ENCODE measurements at regions not wholly inside any gene's neighbourhood (a gene's known extent, or its start where the extent isn't known, plus 50 kb on each side); places are given as distances from the start of the nearest gene placed in this dataset.

DNA sequence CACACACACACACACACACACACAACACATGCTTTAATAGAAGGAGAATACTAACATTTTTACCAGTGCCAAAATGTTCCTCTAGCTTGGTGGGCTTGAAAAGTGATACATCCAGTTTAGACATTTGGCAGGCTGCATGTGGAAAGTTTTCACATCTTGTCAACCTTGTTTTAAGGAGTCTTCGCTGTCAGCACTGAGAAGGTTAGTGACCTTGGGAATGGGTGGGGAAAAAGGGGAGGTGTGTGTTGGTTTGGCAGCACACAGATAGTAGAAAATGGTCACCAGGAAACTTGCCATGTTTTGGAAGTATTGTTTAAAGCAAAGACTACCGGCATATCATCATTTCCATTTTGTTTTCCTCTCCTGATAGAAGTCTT, 346.5 kb upstream of the ADAMTSL1 start:
- WGBS, result 68% methylated on average over 2 of the region's 2 CpGs
- Histone ChIP-seq H3K9me3 (ENCODE audit: control insufficient read depth in 2 of 2, insufficient read depth in 1 of 2, low read length in 1 of 2) (no peaks in the 10 kb centered on the region), H3K27ac (ENCODE audit: low read depth in 1 of 2, low read length in 1 of 2) (no peak overlapping the region), H3K36me3 (ENCODE audit: control insufficient read depth in 2 of 2, insufficient read depth in 2 of 2, low read length in 1 of 2) (no peaks in the 10 kb centered on the region), H3K4me1 (ENCODE audit: control insufficient read depth in 2 of 2, insufficient read depth in 2 of 2, low read length in 2 of 2) (no peaks in the 10 kb centered on the region), H3K4me3 (ENCODE audit: low read length in 2 of 2) (no peak overlapping the region), H3K27me3 (ENCODE audit: control insufficient read depth in 2 of 2, insufficient read depth in 1 of 2, low read length in 1 of 2) (no peaks in the 10 kb centered on the region)
- no peak for DNase-seq (ENCODE audit: low read depth in 6 of 9, low spot score in 9 of 9)

- no peak overlapping the region for H3K27ac ChIP-seq (ENCODE audit: low read depth in 1 of 2, low read length in 1 of 2)
- H3K36me3 ChIP-seq (ENCODE audit: control insufficient read depth in 2 of 2, insufficient read depth in 2 of 2, low read length in 1 of 2), result no peaks in the 10 kb centered on the region
- WGBS, result 96% methylated on average over 5 of the region's 5 CpGs
- H3K9me3 ChIP-seq (ENCODE audit: control insufficient read depth in 2 of 2, insufficient read depth in 1 of 2, low read length in 1 of 2), result no peaks in the 10 kb centered on the region
- no peak for DNase-seq (ENCODE audit: low read depth in 6 of 9, low spot score in 9 of 9)
- no peaks in the 10 kb centered on the region for H3K4me1 ChIP-seq (ENCODE audit: control insufficient read depth in 2 of 2, insufficient read depth in 2 of 2, low read length in 2 of 2)
- no peak overlapping the region for H3K4me3 ChIP-seq (ENCODE audit: low read length in 2 of 2)
- no peaks in the 10 kb centered on the region for H3K27me3 ChIP-seq (ENCODE audit: control insufficient read depth in 2 of 2, insufficient read depth in 1 of 2, low read length in 1 of 2)
Observed at GRCh38 chr9:18129809-18130334, 344.1 kb upstream of the ADAMTSL1 start.

GRCh38 chr9:18136354-18136994, 337.5 kb upstream of the ADAMTSL1 start:
- no peak overlapping the region for H3K27ac ChIP-seq (ENCODE audit: low read depth in 1 of 2, low read length in 1 of 2)
- no peaks in the 10 kb centered on the region for H3K36me3 ChIP-seq (ENCODE audit: control insufficient read depth in 2 of 2, insufficient read depth in 2 of 2, low read length in 1 of 2)
- H3K4me1 ChIP-seq (ENCODE audit: control insufficient read depth in 2 of 2, insufficient read depth in 2 of 2, low read length in 2 of 2), result no peaks in the 10 kb centered on the region
- H3K4me3 ChIP-seq (ENCODE audit: low read length in 2 of 2), result no peak overlapping the region
- no peaks in the 10 kb centered on the region for H3K27me3 ChIP-seq (ENCODE audit: control insufficient read depth in 2 of 2, insufficient read depth in 1 of 2, low read length in 1 of 2)
- WGBS, result 89% methylated on average over 3 of the region's 3 CpGs
- H3K9me3 ChIP-seq (ENCODE audit: control insufficient read depth in 2 of 2, insufficient read depth in 1 of 2, low read length in 1 of 2), result no peaks in the 10 kb centered on the region
- no peak for DNase-seq (ENCODE audit: low read depth in 6 of 9, low spot score in 9 of 9)

GRCh38 chr9:18137815-18138214, 336.1 kb upstream of the ADAMTSL1 start:
- no peaks in the 10 kb centered on the region for H3K36me3 ChIP-seq (ENCODE audit: control insufficient read depth in 2 of 2, insufficient read depth in 2 of 2, low read length in 1 of 2)
- H3K4me3 ChIP-seq (ENCODE audit: low read length in 2 of 2), result no peak overlapping the region
- 86% methylated on average over 4 of the region's 4 CpGs for WGBS
- no peaks in the 10 kb centered on the region for H3K27me3 ChIP-seq (ENCODE audit: control insufficient read depth in 2 of 2, insufficient read depth in 1 of 2, low read length in 1 of 2)
- H3K4me1 ChIP-seq (ENCODE audit: control insufficient read depth in 2 of 2, insufficient read depth in 2 of 2, low read length in 2 of 2), result no peaks in the 10 kb centered on the region
- no peak for DNase-seq (ENCODE audit: low read depth in 6 of 9, low spot score in 9 of 9)
- H3K9me3 ChIP-seq (ENCODE audit: control insufficient read depth in 2 of 2, insufficient read depth in 1 of 2, low read length in 1 of 2), result no peaks in the 10 kb centered on the region
- H3K27ac ChIP-seq (ENCODE audit: low read depth in 1 of 2, low read length in 1 of 2), result no peak overlapping the region

GRCh38 chr9:18138656-18139055, 335.3 kb upstream of the ADAMTSL1 start:
- Histone ChIP-seq H3K4me1 (ENCODE audit: control insufficient read depth in 2 of 2, insufficient read depth in 2 of 2, low read length in 2 of 2) (no peaks in the 10 kb centered on the region), H3K9me3 (ENCODE audit: control insufficient read depth in 2 of 2, insufficient read depth in 1 of 2, low read length in 1 of 2) (no peaks in the 10 kb centered on the region), H3K27ac (ENCODE audit: low read depth in 1 of 2, low read length in 1 of 2) (no peak overlapping the region), H3K4me3 (ENCODE audit: low read length in 2 of 2) (no peak overlapping the region), H3K36me3 (ENCODE audit: control insufficient read depth in 2 of 2, insufficient read depth in 2 of 2, low read length in 1 of 2) (no peaks in the 10 kb centered on the region), H3K27me3 (ENCODE audit: control insufficient read depth in 2 of 2, insufficient read depth in 1 of 2, low read length in 1 of 2) (no peaks in the 10 kb centered on the region)
- WGBS, result 71% methylated on average over 5 of the region's 5 CpGs
- no peak for DNase-seq (ENCODE audit: low read depth in 6 of 9, low spot score in 9 of 9)

DNA sequence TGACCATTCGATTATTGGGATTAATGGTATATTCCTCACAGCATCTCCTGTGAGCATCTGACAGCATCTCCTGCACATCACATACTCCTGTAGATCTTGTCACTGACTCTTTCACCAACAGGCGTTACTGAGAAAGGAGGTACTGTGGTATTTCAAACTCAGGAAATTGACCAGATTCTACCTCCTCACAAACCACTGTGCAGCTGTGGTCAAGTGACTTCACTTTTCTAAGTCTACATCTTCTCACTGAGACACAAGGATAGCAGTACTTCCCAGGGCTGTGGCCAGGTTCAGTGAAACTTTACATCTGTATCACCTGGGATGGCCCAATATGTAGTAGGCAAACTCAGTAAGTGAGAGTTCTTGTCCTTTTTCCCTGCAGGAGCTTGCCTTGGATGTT, 332.3 kb upstream of the ADAMTSL1 start:
- H3K36me3 ChIP-seq (ENCODE audit: control insufficient read depth in 2 of 2, insufficient read depth in 2 of 2, low read length in 1 of 2), result no peaks in the 10 kb centered on the region
- 85% methylated on average over 2 of the region's 2 CpGs for WGBS

DNA sequence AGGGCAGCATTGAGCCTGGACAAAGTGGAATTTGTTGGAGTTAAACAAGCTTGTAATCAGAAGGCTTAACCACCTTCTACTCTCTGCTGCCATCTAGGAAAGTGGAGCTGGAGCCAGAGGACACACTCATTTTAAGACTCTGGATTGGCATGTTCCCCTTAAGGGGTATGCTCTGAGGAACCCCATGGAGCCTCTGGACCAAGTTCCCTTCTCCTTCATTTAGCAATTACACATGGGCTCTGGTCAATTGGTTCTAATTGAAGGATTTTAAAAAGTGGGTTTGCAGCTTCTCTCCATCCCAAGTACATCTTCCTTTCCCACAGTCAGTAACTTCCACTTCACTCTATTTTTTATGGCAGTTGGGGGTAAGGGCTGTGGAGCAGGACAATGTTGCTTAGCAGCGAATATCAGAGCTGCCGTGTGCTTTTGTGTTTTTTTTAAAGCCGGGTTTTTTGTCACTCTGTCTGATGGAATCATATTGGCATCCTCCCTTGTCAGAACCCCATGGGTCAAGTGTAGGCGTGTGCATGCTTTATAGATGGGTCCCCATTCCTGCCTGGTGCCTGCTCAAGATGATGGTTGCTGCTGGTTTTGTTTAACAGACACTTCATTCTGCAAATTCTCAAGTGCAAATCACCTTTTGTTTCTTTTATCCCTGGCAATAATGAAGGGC, 330.7 kb upstream of the ADAMTSL1 start:
- Histone ChIP-seq H3K4me3 (ENCODE audit: low read length in 2 of 2) (no peak overlapping the region), H3K9me3 (ENCODE audit: control insufficient read depth in 2 of 2, insufficient read depth in 1 of 2, low read length in 1 of 2) (no peaks in the 10 kb centered on the region), H3K27me3 (ENCODE audit: control insufficient read depth in 2 of 2, insufficient read depth in 1 of 2, low read length in 1 of 2) (no peaks in the 10 kb centered on the region), H3K27ac (ENCODE audit: low read depth in 1 of 2, low read length in 1 of 2) (no peak overlapping the region), H3K4me1 (ENCODE audit: control insufficient read depth in 2 of 2, insufficient read depth in 2 of 2, low read length in 2 of 2) (no peaks in the 10 kb centered on the region), H3K36me3 (ENCODE audit: control insufficient read depth in 2 of 2, insufficient read depth in 2 of 2, low read length in 1 of 2) (no peaks in the 10 kb centered on the region)
- WGBS, result 86% methylated on average over 4 of the region's 4 CpGs
- DNase-seq (ENCODE audit: low read depth in 6 of 9, low spot score in 9 of 9), result no peak

More for the DNA sequence above, 332.3 kb upstream of the ADAMTSL1 start:
- H3K4me3 ChIP-seq (ENCODE audit: low read length in 2 of 2), result no peak overlapping the region
- H3K27me3 ChIP-seq (ENCODE audit: control insufficient read depth in 2 of 2, insufficient read depth in 1 of 2, low read length in 1 of 2), result no peaks in the 10 kb centered on the region
- no peak overlapping the region for H3K27ac ChIP-seq (ENCODE audit: low read depth in 1 of 2, low read length in 1 of 2)
- no peaks in the 10 kb centered on the region for H3K4me1 ChIP-seq (ENCODE audit: control insufficient read depth in 2 of 2, insufficient read depth in 2 of 2, low read length in 2 of 2)
- DNase-seq (ENCODE audit: low read depth in 6 of 9, low spot score in 9 of 9), result no peak
- no peaks in the 10 kb centered on the region for H3K9me3 ChIP-seq (ENCODE audit: control insufficient read depth in 2 of 2, insufficient read depth in 1 of 2, low read length in 1 of 2)

GRCh38 chr9:18146329-18146728, 327.6 kb upstream of the ADAMTSL1 start:
- WGBS, result 95% methylated on average over 3 of the region's 3 CpGs
- no peaks in the 10 kb centered on the region for H3K4me1 ChIP-seq (ENCODE audit: control insufficient read depth in 2 of 2, insufficient read depth in 2 of 2, low read length in 2 of 2)
- H3K9me3 ChIP-seq (ENCODE audit: control insufficient read depth in 2 of 2, insufficient read depth in 1 of 2, low read length in 1 of 2), result no peaks in the 10 kb centered on the region
- no peak overlapping the region for H3K27ac ChIP-seq (ENCODE audit: low read depth in 1 of 2, low read length in 1 of 2)
- no peak overlapping the region for H3K4me3 ChIP-seq (ENCODE audit: low read length in 2 of 2)
- no peaks in the 10 kb centered on the region for H3K36me3 ChIP-seq (ENCODE audit: control insufficient read depth in 2 of 2, insufficient read depth in 2 of 2, low read length in 1 of 2)
- no peak for DNase-seq (ENCODE audit: low read depth in 6 of 9, low spot score in 9 of 9)
- H3K27me3 ChIP-seq (ENCODE audit: control insufficient read depth in 2 of 2, insufficient read depth in 1 of 2, low read length in 1 of 2), result no peaks in the 10 kb centered on the region

DNA sequence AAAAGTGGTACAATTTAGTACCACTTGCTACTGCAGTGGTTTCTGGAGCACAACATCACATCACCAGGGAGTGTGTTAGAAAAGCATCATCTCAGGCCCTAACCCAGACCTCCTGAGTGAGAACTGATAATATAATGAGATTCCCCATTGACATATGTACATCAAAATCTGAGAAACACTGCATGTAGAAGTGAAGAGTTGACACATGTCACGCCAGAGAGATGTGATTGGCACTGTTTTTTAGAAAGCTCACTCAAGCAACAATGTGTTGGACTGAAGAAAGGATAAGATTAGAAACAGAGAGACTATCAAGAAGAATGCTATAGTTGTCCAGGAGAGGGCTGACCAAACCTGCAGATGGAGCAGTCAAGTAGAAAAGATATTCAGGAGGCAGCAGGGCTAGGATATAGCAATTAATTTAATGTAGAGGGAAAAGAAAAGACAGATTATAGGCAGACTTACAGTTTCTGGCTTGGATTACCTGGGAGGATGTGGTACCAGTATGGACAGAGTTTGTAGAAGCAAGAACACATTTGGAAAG, 324.4 kb upstream of the ADAMTSL1 start:
- H3K36me3 ChIP-seq (ENCODE audit: control insufficient read depth in 2 of 2, insufficient read depth in 2 of 2, low read length in 1 of 2), result no peaks in the 10 kb centered on the region
- H3K27ac ChIP-seq (ENCODE audit: low read depth in 1 of 2, low read length in 1 of 2), result no peak overlapping the region
- DNase-seq (ENCODE audit: low read depth in 6 of 9, low spot score in 9 of 9), result no peak
- no peak overlapping the region for H3K4me3 ChIP-seq (ENCODE audit: low read length in 2 of 2)
- WGBS, result 69% methylated on average over 1 of the region's 1 CpG
- H3K27me3 ChIP-seq (ENCODE audit: control insufficient read depth in 2 of 2, insufficient read depth in 1 of 2, low read length in 1 of 2), result no peaks in the 10 kb centered on the region
- no peaks in the 10 kb centered on the region for H3K4me1 ChIP-seq (ENCODE audit: control insufficient read depth in 2 of 2, insufficient read depth in 2 of 2, low read length in 2 of 2)
- H3K9me3 ChIP-seq (ENCODE audit: control insufficient read depth in 2 of 2, insufficient read depth in 1 of 2, low read length in 1 of 2), result no peaks in the 10 kb centered on the region
